Eye (tissue), 1 donor: ENCODE measurements at regions not wholly inside any gene's neighbourhood (a gene's known extent, or its start where the extent isn't known, plus 50 kb on each side); places are given as distances from the start of the nearest gene placed in this dataset.
"Not testable (repeated sequence)": the region's sequence is repeated elsewhere in the genome, so short reads cannot be mapped to it uniquely, and the experiment has no call there.

Experiments used
- DNase-seq: peaks from one replicate; pipeline ENCODE4 v3.0.0-alpha.2; 2015

DNA sequence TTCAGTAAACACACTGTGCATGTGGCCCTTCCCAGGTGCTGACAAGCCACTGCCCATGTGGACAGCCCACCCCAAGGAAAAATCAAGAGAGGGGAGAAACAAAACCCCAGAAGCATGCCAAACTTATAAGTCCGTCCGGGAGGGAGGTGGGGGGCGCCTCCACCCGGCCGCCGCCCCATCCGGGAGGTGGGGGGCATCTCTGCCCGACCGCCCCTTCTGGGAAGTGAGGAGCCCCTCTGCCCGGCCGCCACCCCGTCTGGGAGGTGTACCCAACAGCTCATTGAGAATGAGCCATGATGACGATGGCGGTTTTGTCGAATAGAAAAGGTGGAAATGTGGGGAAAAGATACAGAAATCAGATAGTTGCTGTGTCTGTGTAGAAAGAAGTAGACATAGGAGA, 53.8 kb upstream of the C2CD4B start:
- no peak for DNase-seq

- DNase-seq = no peak
Measured at GRCh38 chr15:62219799-62220198, 54.7 kb upstream of the C2CD4B start.

DNA sequence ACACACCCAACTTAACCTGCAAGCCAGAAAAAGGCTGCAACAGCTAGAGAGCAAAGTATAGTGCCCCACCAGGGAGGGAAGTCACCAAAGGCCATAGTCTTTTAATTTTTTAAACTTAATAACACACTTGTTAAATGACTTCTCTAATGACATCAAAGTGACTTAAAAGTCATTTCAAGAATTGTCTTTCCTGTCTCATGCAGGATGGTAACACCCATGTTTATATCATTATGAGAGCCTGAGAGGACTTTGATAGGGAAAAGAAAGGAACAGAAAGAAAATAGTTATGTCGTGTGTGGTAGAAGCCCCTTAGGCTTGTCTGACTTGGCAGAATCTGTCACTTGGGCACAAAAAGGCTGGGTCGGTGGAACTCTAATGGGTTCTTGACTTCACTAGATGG, 57.9 kb upstream of the C2CD4B start:
- no peak for DNase-seq

DNA sequence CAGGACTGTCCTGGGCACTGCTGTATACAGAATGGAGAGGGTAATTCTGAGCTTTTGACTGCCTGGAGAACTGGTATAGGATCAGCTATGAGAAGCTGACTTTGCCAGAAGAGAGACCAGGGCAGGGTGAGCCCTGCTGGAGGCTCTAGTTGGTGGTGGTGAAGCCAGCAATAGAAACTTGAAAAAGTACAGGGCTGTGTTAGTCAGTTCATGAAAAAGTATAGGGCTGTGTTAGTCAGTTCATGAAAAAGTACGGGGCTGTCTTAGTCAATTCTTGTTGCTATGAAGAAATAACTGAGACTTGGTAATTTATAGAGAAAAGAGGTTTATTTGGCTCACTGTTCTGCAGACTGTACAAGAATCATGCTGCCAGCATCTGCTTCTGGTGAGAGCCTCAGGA, 63.5 kb upstream of the C2CD4B start:
- no peak for DNase-seq

DNA sequence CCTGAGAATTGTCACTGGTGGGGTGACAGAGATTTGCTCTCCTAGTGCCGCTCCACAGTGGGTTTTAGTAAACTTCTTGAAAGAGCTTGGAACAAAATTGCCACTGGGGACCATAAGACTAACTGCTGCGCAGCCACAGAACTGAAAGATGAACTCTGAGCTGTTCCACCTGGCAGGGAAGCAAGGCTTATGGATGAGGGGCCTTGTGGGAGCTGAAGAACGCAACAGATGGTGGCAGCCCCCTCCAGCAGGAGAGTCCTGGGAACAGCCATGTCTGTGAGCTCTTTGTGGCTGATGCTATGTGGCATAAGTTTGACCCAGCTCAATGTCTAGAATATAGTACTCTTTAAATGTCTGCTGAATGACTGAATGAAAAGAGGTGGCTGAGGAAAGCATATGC, 66.8 kb upstream of the C2CD4B start:
- DNase-seq = no peak

GRCh38 chr15:62240121-62241096, 75.3 kb upstream of the C2CD4B start:
- DNase-seq = no peak

GRCh38 chr15:62241135-62241770, 76.2 kb upstream of the C2CD4B start:
- DNase-seq = peak; percentile 5

DNA sequence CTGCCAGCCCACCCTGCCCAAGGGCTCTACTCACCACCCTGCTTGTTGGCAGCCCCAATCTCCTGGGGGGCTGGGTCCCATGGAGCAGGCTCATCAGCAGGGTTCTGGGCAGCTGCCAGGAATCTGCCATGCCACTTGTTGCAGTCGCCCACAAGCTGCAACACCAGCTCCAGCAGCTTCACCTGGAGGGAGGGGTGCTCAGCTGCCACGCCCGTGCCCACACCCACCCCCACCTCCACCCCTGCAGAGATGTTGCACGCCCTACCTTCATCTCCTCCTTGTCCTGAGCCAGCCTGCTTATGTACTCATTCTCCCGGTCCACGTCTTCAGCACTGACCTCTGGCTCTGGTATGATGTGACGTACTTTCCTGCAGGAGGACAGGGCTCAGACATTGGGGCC, 77.9 kb upstream of the C2CD4B start:
- no peak for DNase-seq

GRCh38 chr15:62244762-62245161, 79.7 kb upstream of the C2CD4B start:
- DNase-seq = no peak

DNA sequence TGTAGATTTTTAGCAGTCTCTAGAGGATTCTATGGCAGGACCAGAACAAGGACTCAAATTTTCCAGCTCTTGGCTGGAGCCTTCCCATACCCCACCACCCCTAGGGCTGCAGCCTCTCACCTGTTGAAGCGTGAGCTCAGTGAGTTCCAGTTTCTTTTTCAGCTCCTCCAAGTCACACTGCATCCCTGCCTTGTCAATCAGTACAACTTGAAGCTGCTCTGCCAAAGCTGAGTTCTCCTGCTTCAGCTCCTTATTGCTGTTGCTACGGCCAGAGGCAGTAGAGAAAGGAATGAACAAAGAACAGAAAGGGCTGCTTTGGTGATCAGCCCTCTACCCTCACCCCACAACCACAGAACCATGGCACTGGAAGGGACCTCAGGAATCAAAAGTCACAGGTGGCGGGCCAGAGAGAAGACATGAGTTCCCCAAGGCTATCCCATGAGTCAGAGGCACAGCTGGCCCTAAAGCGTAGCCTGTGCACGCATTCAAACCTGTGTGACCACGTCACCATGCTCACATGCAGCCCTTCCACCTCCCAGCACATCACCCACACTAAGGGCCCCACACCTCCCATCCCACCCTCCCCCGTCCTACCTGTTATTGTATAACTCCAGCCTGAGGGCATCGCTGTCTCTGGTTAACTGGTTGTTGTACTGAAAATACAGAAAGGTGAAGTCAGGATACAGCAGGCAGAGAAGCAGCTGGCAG, 83.3 kb upstream of the C2CD4B start:
- no peak for DNase-seq

DNA sequence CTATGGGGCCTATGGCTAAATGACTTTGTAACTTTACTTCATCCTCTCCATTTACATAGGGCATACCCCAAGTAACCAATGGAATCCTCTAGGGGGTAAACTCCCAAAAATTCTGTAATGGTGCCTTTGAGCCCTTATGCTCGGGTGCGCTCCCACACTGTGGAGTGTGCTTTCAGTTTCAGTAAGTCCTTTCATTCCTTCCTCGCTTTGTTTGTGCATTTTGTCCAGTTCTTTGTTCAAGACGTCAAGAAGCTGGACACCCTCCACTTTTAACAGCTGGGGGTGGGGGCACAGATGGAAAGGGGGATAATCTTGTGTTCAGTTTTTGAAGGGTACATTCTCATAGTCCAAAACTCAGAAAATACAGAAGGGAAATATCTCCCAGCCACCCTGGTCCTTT, 84.4 kb upstream of the C2CD4B start:
- DNase-seq = no peak

GRCh38 chr15:62250186-62250585, 85.1 kb upstream of the C2CD4B start:
- no peak for DNase-seq

GRCh38 chr15:62250978-62251377, 85.9 kb upstream of the C2CD4B start:
- no peak for DNase-seq

DNA sequence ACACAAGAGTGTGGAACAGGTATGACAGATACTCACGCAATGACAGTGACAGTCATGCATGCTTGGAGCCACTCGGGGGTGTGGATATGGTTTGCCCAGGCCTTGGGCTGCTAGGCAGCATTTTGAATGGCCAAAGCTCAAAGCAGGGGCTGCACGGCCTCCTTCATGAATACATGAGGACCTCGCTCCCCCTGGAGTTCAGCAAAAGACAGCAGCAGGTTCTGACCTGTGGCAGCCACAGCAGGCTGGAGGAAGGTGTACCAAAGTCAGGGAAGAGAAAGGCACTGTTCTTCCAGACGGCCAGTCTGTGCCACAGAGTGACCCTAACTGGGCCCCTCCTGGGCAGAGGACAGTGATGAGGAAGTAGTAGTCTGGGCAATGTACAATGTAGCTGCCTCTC, 88.2 kb upstream of the C2CD4B start:
- no peak for DNase-seq

GRCh38 chr15:62254137-62254934, 89.3 kb upstream of the C2CD4B start:
- peak; percentile 84 for DNase-seq

- DNase-seq = not testable (repeated sequence)
Measured at GRCh38 chr15:62256430-62256829, 91.3 kb upstream of the C2CD4B start.

DNA sequence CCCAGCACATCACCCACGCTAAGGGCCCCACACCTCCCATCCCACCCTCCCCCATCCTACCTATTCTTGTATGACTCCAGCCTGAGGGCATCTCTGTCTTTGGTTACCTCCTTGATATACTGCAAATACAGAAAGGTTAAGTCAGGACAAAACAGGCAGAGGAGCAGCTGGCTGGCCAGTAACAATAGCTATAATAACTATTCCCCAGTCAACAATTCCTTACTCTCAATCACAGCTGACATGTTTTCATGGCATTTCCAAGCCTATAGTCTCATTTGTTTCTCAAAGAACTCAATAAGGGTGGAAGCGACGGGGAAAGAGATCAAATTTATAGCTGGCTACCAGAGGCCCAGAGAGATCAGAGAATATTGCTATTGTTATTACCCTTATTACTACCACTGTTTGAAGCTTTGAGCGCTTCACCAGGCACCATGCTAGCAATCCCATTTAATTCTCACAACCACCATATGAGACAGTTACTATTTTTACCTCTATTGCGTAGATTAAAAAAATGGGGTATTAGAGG, 93.0 kb upstream of the C2CD4B start:
- DNase-seq = no peak

DNA sequence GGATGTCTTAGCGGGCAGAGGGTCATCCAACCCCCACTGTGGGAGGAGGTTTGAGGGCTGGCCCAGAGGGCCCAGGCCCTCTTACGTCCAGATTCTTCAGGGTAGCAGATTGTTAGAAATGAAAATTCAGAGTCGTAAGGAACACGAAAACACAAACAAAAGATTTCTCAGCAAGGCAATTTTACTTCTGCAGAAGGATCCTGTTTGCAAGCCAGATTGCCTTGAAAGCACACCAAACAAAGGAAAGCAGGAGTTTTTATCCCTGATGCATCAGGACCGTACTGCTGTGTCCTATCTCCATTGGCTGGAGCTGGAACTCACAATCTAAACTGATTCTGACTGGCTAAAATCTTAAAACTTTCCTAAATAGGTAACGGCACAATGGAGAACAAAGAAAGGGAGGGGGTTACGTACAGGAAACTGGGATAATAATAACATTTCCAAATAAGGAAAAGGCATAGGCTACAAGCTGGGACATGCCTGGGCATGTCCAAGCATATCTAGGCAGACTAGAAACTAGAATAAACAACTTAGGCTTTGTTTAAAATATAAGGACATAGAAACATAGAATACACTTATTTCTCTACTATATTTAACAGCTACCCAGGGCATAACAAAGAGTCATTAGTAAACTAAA, 97.3 kb upstream of the C2CD4B start:
- DNase-seq = no peak

GRCh38 chr15:62264196-62264595, 99.1 kb upstream of the C2CD4B start:
- DNase-seq = no peak

DNA sequence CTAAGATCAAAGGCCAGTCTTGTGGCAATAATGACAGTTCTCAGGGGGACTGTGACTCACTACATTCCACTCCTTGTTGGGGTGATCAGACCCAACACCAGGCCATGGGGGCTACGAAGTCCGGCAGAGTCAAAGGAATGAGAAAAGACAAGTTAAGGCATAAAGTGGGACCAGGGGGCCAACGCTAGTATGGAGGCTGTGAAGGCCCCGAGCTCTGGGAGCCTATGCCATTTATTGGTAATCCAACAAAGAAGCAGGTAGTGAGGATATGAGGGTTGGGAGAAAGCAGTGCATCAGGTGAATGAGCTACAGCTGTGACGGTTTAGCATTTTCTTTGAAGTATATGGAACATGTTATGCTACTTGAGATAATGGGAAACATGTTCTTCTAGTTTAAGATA, 104.4 kb upstream of the C2CD4B start:
- peak; percentile 7 for DNase-seq

GRCh38 chr15:62270216-62270921, 105.3 kb upstream of the C2CD4B start:
- no peak for DNase-seq
